Stimulated activated CD4-positive, alpha-beta T cell treated with anti-CD3 and anti-CD28 coated beads, Interleukin-12 subunit alpha, Interleukin-12 subunit beta, amount 100 ng/mL, for 24 hours (primary cell): ENCODE measurements at regions not wholly inside any gene's neighbourhood (a gene's known extent, or its start where the extent isn't known, plus 50 kb on each side); places are given as distances from the start of the nearest gene placed in this dataset.

Experiments used
- DNase-seq, 2 experiments: peaks; one replicate each; pipeline ENCODE4 v3.0.0-alpha.2; 2020; ENCODE audit warnings: low read depth in 2 of 2

DNA sequence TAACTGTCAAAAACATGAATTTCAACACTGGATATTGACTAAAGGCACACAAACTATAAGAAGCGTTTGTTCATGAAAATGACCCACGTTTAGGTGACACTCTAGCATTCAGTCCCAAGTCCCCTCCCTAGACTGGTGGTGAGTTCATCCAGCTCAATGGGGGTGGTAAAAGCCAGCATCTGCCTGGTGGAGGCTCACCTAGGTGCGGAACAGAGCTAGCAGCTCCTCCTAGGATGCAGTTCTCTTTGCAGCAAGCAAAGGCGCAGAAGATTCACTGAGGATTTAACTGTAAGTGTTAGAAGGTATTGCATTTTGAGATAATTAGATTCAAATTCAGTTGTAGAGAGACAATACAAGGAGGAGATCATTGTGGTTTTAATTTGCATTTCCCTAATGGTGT lies 87.6 kb downstream of the VSTM2A start:
- DNase-seq = no peak

GRCh38 chr7:54622696-54623309 lies 80.6 kb downstream of the VSTM2A start:
- no peak for DNase-seq
